DND-41 (cell line): ENCODE measurements at regions not wholly inside any gene's neighbourhood (a gene's known extent, or its start where the extent isn't known, plus 50 kb on each side); places are given as distances from the start of the nearest gene placed in this dataset.

Source experiments
- ATAC-seq: fragments of 200-7000 bp; cut with Tn5 transposase; 3 replicates; pipeline ENCODE4 v1.9.1; 2021; ENCODE audit warnings: low read depth; ENCODE audit not compliant: insufficient read depth
- DNase-seq: peaks from one replicate; pipeline ENCODE4 v3.0.0-alpha.2; 2020
- H2AFZ ChIP-seq: 2 replicates; pipeline ENCODE4 v1.6.0; 2012; ENCODE audit warnings: low read depth, low read length
- H3K27ac ChIP-seq: 2 replicates; pipeline ENCODE4 v1.5.1; 2012; ENCODE audit warnings: low read length, inconsistent platforms
- H3K27me3 ChIP-seq: fragments of 200-600 bp; sonication (generic); 2 replicates; pipeline ENCODE4 v1.6.0; 2012; ENCODE audit warnings: low read length, mild to moderate bottlenecking, inconsistent platforms; ENCODE audit not compliant: insufficient read depth, poor library complexity
- H3K36me3 ChIP-seq: 2 replicates; pipeline ENCODE4 v1.5.1; 2012; ENCODE audit warnings: low read length, inconsistent platforms; ENCODE audit not compliant: insufficient read depth
- H3K4me1 ChIP-seq: 2 replicates; pipeline ENCODE4 v1.5.1; 2012; ENCODE audit warnings: mild to moderate bottlenecking, low read length; ENCODE audit not compliant: insufficient read depth
- H3K4me2 ChIP-seq: 2 replicates; pipeline ENCODE4 v1.6.0; 2012; ENCODE audit warnings: mild to moderate bottlenecking, moderate library complexity, low read length, inconsistent platforms; ENCODE audit not compliant: insufficient read depth
- H3K4me3 ChIP-seq, 2 experiments: fragments of 200-600 bp in 1 of 2; shearing (Covaris generic) in 1 of 2; 2 replicates each; pipeline ENCODE4 v1.5.1; 2012 to 2016; ENCODE audit warnings: inconsistent platforms in 2 of 2, low read length in 2 of 2, mild to moderate bottlenecking in 2 of 2, low read depth in 1 of 2, moderate library complexity in 1 of 2
- H3K79me2 ChIP-seq: 2 replicates; pipeline ENCODE4 v1.6.0; 2012; ENCODE audit warnings: low read length, inconsistent platforms; ENCODE audit not compliant: insufficient read depth
- H3K9ac ChIP-seq: 2 replicates; pipeline ENCODE4 v1.6.0; 2012; ENCODE audit warnings: low read depth, mild to moderate bottlenecking, inconsistent platforms, low read length, moderate library complexity
- H3K9me3 ChIP-seq: 2 replicates; pipeline ENCODE4 v1.5.1; 2012; ENCODE audit warnings: low read length, moderate library complexity, mild to moderate bottlenecking, inconsistent platforms; ENCODE audit not compliant: insufficient read depth, severe bottlenecking
- H4K20me1 ChIP-seq: 2 replicates; pipeline ENCODE4 v1.6.0; 2012; ENCODE audit warnings: low read length; ENCODE audit not compliant: insufficient read depth
- EZH2 ChIP-seq: IDR thresholded peaks from 3 replicates; pipeline ENCODE4 v1.6.1; 2012; ENCODE audit warnings: borderline replicate concordance, low read depth, mild to moderate bottlenecking, moderate library complexity, low read length, inconsistent platforms; ENCODE audit not compliant: severe bottlenecking
- TF ChIP-seq, protein P1 (sequence below): IDR thresholded peaks from 2 replicates; pipeline ENCODE4 v1.5.1; 2012; ENCODE audit warnings: borderline replicate concordance, low read length, moderate library complexity, mild to moderate bottlenecking; ENCODE audit not compliant: poor library complexity, severe bottlenecking; ENCODE audit errors: extremely low read depth

DNA sequence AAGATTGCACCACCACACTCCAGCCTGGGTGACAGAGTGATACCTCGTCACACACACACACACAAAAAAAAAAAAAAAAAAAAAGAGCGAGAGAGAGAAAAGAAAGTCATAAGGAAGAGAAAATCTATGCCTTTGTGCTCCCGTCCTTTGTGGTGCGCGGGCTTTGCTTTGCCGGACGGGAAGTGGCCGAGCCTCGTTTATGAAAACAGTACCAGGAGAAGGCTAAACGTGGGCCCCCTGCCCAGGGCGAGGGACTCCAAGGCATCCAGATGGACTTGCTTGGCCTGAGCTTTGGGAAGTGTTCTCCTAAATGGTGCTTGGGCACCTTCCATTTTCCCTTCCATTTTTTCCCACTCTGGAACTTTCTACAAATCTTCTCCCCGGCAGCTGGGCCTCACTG lies 109.3 kb upstream of the LRPAP1 start:
- Histone ChIP-seq H3K36me3 (no peaks in the 10 kb centered on the region), H3K4me2 (no peak overlapping the region), H3K9ac (no peak overlapping the region), H3K9me3 (no peaks in the 10 kb centered on the region), H3K4me3 (no peak overlapping the region), H3K27ac (no peak overlapping the region), H3K27me3 (peaks cover 8% of the 10 kb centered on the region), H3K4me1 (no peaks in the 10 kb centered on the region), H2AFZ (no peak overlapping the region), H4K20me1 (no peaks in the 10 kb centered on the region), H3K79me2 (no peaks in the 10 kb centered on the region)
- no peak for ATAC-seq
- TF ChIP-seq EZH2 = no peak
- TF ChIP-seq, protein P1, sequence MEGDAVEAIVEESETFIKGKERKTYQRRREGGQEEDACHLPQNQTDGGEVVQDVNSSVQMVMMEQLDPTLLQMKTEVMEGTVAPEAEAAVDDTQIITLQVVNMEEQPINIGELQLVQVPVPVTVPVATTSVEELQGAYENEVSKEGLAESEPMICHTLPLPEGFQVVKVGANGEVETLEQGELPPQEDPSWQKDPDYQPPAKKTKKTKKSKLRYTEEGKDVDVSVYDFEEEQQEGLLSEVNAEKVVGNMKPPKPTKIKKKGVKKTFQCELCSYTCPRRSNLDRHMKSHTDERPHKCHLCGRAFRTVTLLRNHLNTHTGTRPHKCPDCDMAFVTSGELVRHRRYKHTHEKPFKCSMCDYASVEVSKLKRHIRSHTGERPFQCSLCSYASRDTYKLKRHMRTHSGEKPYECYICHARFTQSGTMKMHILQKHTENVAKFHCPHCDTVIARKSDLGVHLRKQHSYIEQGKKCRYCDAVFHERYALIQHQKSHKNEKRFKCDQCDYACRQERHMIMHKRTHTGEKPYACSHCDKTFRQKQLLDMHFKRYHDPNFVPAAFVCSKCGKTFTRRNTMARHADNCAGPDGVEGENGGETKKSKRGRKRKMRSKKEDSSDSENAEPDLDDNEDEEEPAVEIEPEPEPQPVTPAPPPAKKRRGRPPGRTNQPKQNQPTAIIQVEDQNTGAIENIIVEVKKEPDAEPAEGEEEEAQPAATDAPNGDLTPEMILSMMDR = no peak
- DNase-seq = no peak

DNA sequence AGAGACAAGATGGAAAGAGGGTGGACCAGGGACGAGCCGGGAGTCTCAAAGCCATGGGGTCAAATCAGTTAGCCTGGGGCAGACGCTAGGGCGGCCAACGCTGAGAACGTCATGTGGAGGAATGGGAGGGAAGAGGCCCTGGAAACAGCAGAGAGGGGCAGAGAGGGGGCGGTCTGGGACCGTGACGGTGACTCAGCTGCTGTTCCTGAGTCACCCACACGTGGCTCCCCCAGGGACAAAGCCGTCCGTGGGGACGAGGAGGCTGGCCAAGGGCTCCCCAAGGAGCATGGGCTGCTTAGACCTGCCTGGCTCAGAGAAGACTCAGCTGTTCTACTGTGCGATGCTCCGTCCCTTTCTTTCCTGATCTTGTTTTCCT lies 108.4 kb upstream of the LRPAP1 start:
- peaks cover 5% of the 10 kb centered on the region for H3K27me3 ChIP-seq
- no peak overlapping the region for H3K4me3 ChIP-seq
- no peak overlapping the region for H3K9ac ChIP-seq
- no peaks in the 10 kb centered on the region for H3K4me1 ChIP-seq
- DNase-seq (no peak), ATAC-seq (no peak)
- no peak overlapping the region for H2AFZ ChIP-seq
- no peaks in the 10 kb centered on the region for H3K79me2 ChIP-seq
- no peaks in the 10 kb centered on the region for H4K20me1 ChIP-seq
- no peak overlapping the region for H3K4me2 ChIP-seq
- no peaks in the 10 kb centered on the region for H3K36me3 ChIP-seq
- no peak for TF ChIP-seq EZH2
- H3K27ac ChIP-seq = no peak overlapping the region
- no peaks in the 10 kb centered on the region for H3K9me3 ChIP-seq

DNA sequence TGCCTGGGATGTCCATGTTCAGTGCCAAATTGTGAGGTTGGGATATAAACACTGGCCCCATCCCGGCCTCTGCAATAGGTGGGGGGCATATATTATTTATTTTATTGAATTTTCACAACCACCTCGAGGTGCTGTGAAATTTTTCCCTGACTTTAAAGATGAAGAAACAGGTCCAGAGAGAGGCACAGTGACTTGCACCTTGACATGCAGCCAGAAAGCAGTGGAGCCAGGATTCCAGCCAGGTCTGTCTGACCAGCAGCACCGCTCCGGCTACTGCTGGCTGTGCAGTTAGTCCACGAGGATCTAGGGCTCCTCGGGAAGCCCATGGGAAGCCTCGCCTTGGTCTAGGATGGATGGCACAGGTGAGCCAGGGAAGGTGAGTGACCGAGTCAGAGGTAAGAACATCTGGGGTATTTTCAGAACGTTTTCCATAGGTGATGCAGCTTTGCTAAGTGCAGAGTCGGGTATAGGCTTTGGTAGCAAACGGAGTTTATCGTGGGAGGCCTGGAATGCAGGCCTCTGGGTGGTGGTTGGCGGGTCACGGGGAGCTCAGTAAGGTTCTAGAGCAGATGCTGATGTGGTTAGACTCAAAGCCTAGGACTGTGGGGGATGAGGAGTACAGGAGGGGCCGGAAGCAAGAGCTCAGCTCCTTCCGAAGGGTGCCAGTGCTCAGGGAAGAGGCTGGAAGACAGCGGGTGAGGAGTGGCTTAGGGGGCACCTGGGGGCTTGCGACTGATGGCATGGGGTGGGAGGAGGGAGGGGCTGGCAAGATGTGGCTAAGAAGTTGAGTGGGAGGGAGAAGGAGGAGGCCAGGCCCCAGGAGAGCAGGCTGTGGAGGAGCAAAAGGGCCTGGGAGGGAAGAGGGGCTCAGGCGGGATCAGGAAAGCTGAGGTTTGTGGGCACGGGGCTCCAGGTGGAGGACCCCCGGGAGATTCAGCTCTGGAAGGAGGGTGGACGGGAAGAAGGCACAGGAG lies 107.7 kb upstream of the LRPAP1 start:
- Histone ChIP-seq H3K79me2 (no peaks in the 10 kb centered on the region), H3K9ac (no peak overlapping the region), H3K4me3 (no peak overlapping the region), H3K4me2 (no peak overlapping the region), H3K27ac (no peak overlapping the region), H3K9me3 (no peaks in the 10 kb centered on the region), H3K27me3 (peaks cover 5% of the 10 kb centered on the region), H4K20me1 (no peaks in the 10 kb centered on the region), H3K36me3 (no peaks in the 10 kb centered on the region), H2AFZ (no peak overlapping the region), H3K4me1 (no peaks in the 10 kb centered on the region)
- DNase-seq = no peak
- no peak for ATAC-seq
- TF ChIP-seq, protein P1 = no peak
- no peak for TF ChIP-seq EZH2

DNA sequence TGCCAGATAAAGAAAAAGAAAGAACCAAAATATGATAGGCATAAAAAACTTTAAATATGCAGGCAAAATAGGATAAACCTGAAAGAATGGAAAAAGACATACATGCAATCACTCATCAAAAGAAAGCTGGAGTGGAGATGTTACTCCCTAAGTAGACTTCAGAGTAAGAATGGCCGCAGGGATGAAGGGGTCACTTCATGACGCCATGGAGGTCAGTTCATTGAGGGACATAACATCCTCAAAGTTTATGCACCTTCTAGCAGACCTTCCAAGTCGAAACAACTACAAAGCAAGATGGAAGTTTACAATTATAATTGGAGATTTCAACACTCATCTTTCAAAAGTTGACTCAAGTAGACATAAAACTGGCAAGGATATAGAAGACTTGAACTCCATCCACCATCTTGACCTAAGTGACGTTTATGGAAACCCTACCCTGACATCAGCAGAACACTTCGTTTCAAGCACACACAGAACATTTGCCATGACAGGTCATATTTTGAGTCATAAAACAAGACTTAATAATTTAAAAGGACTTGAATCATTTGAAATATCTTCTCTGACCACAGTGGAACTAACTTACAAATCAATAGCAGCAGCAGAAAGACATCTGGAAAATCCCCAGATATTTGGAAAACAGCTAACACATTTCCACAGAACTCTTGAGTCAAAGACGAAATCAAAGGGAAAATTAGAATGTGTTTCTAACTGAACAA lies 106.0 kb upstream of the LRPAP1 start:
- no peaks in the 10 kb centered on the region for H3K4me1 ChIP-seq
- no peak overlapping the region for H3K4me2 ChIP-seq
- no peak overlapping the region for H3K27ac ChIP-seq

More for the DNA sequence above, 106.0 kb upstream of the LRPAP1 start:
- no peaks in the 10 kb centered on the region for H3K9me3 ChIP-seq
- no peaks in the 10 kb centered on the region for H3K79me2 ChIP-seq
- H3K27me3 ChIP-seq = peaks cover 5% of the 10 kb centered on the region
- DNase-seq (no peak), ATAC-seq (no peak)
- H3K4me3 ChIP-seq = no peak overlapping the region
- H3K36me3 ChIP-seq = no peaks in the 10 kb centered on the region
- H4K20me1 ChIP-seq = no peaks in the 10 kb centered on the region
- no peak overlapping the region for H2AFZ ChIP-seq
- TF ChIP-seq, protein P1 = no peak
- TF ChIP-seq EZH2 = no peak
- no peak overlapping the region for H3K9ac ChIP-seq
